Kidney epithelial cell (primary cell): ENCODE measurements at regions not wholly inside any gene's neighbourhood (a gene's known extent, or its start where the extent isn't known, plus 50 kb on each side); places are given as distances from the start of the nearest gene placed in this dataset.

Experiments used
- DNase-seq: peaks from one replicate; pipeline ENCODE4 v3.0.0-alpha.2; 2010; ENCODE audit warnings: low read depth
- H3K27me3 ChIP-seq: 2 replicates; pipeline ENCODE4 v1.6.0; 2011; ENCODE audit warnings: low read length; ENCODE audit not compliant: control insufficient read depth, insufficient read depth
- H3K36me3 ChIP-seq: 2 replicates; pipeline ENCODE4 v1.5.1; 2011; ENCODE audit warnings: low read length; ENCODE audit not compliant: control insufficient read depth, insufficient read depth
- H3K4me3 ChIP-seq: 2 replicates; pipeline ENCODE4 v1.5.1; 2011; ENCODE audit warnings: low read depth, mild to moderate bottlenecking, control low read depth, low read length
- CTCF ChIP-seq: IDR thresholded peaks from 2 replicates; pipeline ENCODE4 v1.5.1; 2011; ENCODE audit warnings: mild to moderate bottlenecking, moderate library complexity, low read length, control low read depth, inconsistent platforms; ENCODE audit not compliant: insufficient read depth, poor library complexity, severe bottlenecking

- Histone ChIP-seq H3K27me3 (no peaks in the 10 kb centered on the region), H3K36me3 (no peaks in the 10 kb centered on the region), H3K4me3 (no peak overlapping the region)
- TF ChIP-seq CTCF: no peak
- DNase-seq: no peak
Observed at GRCh38 chr14:34174973-34175372, 224.1 kb upstream of the EGLN3 start.

GRCh38 chr14:34173916-34174315, 223.0 kb upstream of the EGLN3 start:
- Histone ChIP-seq H3K4me3 (no peak overlapping the region), H3K36me3 (no peaks in the 10 kb centered on the region), H3K27me3 (no peaks in the 10 kb centered on the region)
- no peak for DNase-seq
- no peak for TF ChIP-seq CTCF

GRCh38 chr14:34172550-34173368, 221.9 kb upstream of the EGLN3 start:
- H3K4me3 ChIP-seq: no peak overlapping the region
- TF ChIP-seq CTCF: no peak

GRCh38 chr14:34172173-34172451, 221.2 kb upstream of the EGLN3 start:
- no peaks in the 10 kb centered on the region for H3K36me3 ChIP-seq
- no peaks in the 10 kb centered on the region for H3K27me3 ChIP-seq
- H3K4me3 ChIP-seq: no peak overlapping the region
- TF ChIP-seq CTCF: no peak
- DNase-seq: no peak

More at GRCh38 chr14:34172550-34173368, 221.9 kb upstream of the EGLN3 start:
- Histone ChIP-seq H3K27me3 (no peaks in the 10 kb centered on the region), H3K36me3 (no peaks in the 10 kb centered on the region)
- no peak for DNase-seq

GRCh38 chr14:34171431-34172172, 220.7 kb upstream of the EGLN3 start:
- no peak for TF ChIP-seq CTCF
- Histone ChIP-seq H3K4me3 (no peak overlapping the region), H3K36me3 (no peaks in the 10 kb centered on the region), H3K27me3 (no peaks in the 10 kb centered on the region)
- DNase-seq: no peak
